Testis (tissue), 2 donors: ENCODE measurements at regions not wholly inside any gene's neighbourhood (a gene's known extent, or its start where the extent isn't known, plus 50 kb on each side); places are given as distances from the start of the nearest gene placed in this dataset.

Experiments
- DNase-seq: peaks from one replicate; pipeline ENCODE4 v3.0.0-alpha.2; 2019
- H3K27ac ChIP-seq, 2 donors: fragments of 200-600 bp; sonication (generic); one replicate each; pipeline ENCODE4 v1.5.1; 2019
- H3K27me3 ChIP-seq: fragments of 200-600 bp; sonication (generic); one replicate; pipeline ENCODE4 v1.5.1; 2019
- H3K36me3 ChIP-seq: fragments of 200-600 bp; sonication (generic); one replicate; pipeline ENCODE4 v1.5.1; 2017; ENCODE audit warnings: low read depth; ENCODE audit errors: missing control alignments
- H3K4me1 ChIP-seq: fragments of 200-600 bp; sonication (generic); one replicate; pipeline ENCODE4 v1.5.1; 2019
- H3K4me3 ChIP-seq, 2 donors: fragments of 200-600 bp; sonication (generic); one replicate each; pipeline ENCODE4 v1.5.1; 2017 to 2019
- H3K9me3 ChIP-seq: fragments of 200-600 bp; sonication (generic); one replicate; pipeline ENCODE4 v1.5.1; 2017
- CTCF ChIP-seq, 3 experiments: fragments of 450-650 bp in 2 of 3; fragments of 200-600 bp in 1 of 3; sonication (generic) in 1 of 3; IDR thresholded peaks; one replicate each; pipeline ENCODE4 v1.5.1; 2016 to 2019; ENCODE audit warnings: antibody characterized with exemption in 3 of 3, mild to moderate bottlenecking in 2 of 3, moderate library complexity in 1 of 3
- POLR2A ChIP-seq: fragments of 450-650 bp; IDR thresholded peaks from one replicate; pipeline ENCODE4 v1.6.1; 2017; ENCODE audit warnings: antibody characterized with exemption, mild to moderate bottlenecking, moderate library complexity
- WGBS, 2 donors: methylation state at CpG; one replicate each; pipeline ENCODE4 v1.1.5; 2018; 5-methylcytosine and 5-hydroxymethylcytosine counted together
- intact Hi-C: fragments of 100-400 bp; cut with DNase I; formaldehyde crosslinking; loops from one replicate; pipeline ENCODE4 v1.15.1; 2023; ENCODE audit warnings: low total_unique reads

GRCh38 chr3:30399394-30400181, 206.8 kb upstream of the TGFBR2 start:
- WGBS, 2 donors, result 79 to 89% methylated on average over 2 of the region's 2 CpGs
- H3K36me3 ChIP-seq, result peaks cover 2% of the 10 kb centered on the region
- intact Hi-C loops, result no loop called here
- no peak for DNase-seq
- no peak for TF ChIP-seq CTCF (IDR thresholded peaks at IDR 0.05)
- TF ChIP-seq POLR2A, result no peak
- H3K27ac ChIP-seq, result no peak overlapping the region
- H3K4me3 ChIP-seq, result no peak overlapping the region
- H3K4me1 ChIP-seq, result no peaks in the 10 kb centered on the region
- H3K9me3 ChIP-seq, result no peaks in the 10 kb centered on the region
- no peaks in the 10 kb centered on the region for H3K27me3 ChIP-seq

GRCh38 chr3:30400926-30401325, 205.5 kb upstream of the TGFBR2 start:
- no peak overlapping the region for H3K27ac ChIP-seq
- no peak overlapping the region for H3K4me3 ChIP-seq
- peaks cover 5% of the 10 kb centered on the region for H3K36me3 ChIP-seq
- H3K9me3 ChIP-seq, result no peaks in the 10 kb centered on the region
- WGBS, 2 donors, result 70 to 84% methylated on average over 3 of the region's 3 CpGs
- intact Hi-C loops, result no loop called here
- no peaks in the 10 kb centered on the region for H3K27me3 ChIP-seq
- H3K4me1 ChIP-seq, result no peaks in the 10 kb centered on the region
- TF ChIP-seq CTCF (IDR thresholded peaks at IDR 0.05) (no peak), POLR2A (no peak)
- no peak for DNase-seq

GRCh38 chr3:30401971-30402370, 204.4 kb upstream of the TGFBR2 start:
- Histone ChIP-seq H3K27ac (no peak overlapping the region), H3K27me3 (no peaks in the 10 kb centered on the region), H3K4me1 (no peaks in the 10 kb centered on the region), H3K36me3 (peaks cover 5% of the 10 kb centered on the region), H3K9me3 (no peaks in the 10 kb centered on the region), H3K4me3 (no peak overlapping the region)
- DNase-seq, result no peak
- intact Hi-C loops, result no loop called here
- TF ChIP-seq POLR2A (no peak), CTCF (IDR thresholded peaks at IDR 0.05) (no peak)

- Histone ChIP-seq H3K27me3 (no peaks in the 10 kb centered on the region), H3K27ac (no peak overlapping the region), H3K36me3 (peaks cover 5% of the 10 kb centered on the region), H3K4me3 (no peak overlapping the region), H3K9me3 (no peaks in the 10 kb centered on the region), H3K4me1 (no peaks in the 10 kb centered on the region)
- intact Hi-C loops, result no loop called here
- 95 to 100% methylated on average over 2 of the region's 2 CpGs for WGBS, 2 donors
- TF ChIP-seq CTCF (IDR thresholded peaks at IDR 0.05) (no peak), POLR2A (no peak)
- DNase-seq, result no peak
These were observed 198.8 kb upstream of the TGFBR2 start for GRCh38 chr3:30407651-30408050.

GRCh38 chr3:30408105-30408557, 198.3 kb upstream of the TGFBR2 start:
- Histone ChIP-seq H3K9me3 (no peaks in the 10 kb centered on the region), H3K4me3 (no peak overlapping the region), H3K36me3 (peaks cover 5% of the 10 kb centered on the region), H3K27ac (no peak overlapping the region), H3K4me1 (no peaks in the 10 kb centered on the region), H3K27me3 (no peaks in the 10 kb centered on the region)
- TF ChIP-seq CTCF (IDR thresholded peaks at IDR 0.05), result peak in 1 of 3 experiments; percentile 26
- no peak for TF ChIP-seq POLR2A
- intact Hi-C loops, result no loop called here
- WGBS, 2 donors, result 75 to 77% methylated on average over 2 of the region's 2 CpGs
- no peak for DNase-seq
